T-helper 2 cell treated with Interferon-gamma antibody and Interleukin-4, amounts not matched to agents 100 ng/mL and 5 ng/mL, for 36 hours (primary cell): ENCODE measurements at regions not wholly inside any gene's neighbourhood (a gene's known extent, or its start where the extent isn't known, plus 50 kb on each side); places are given as distances from the start of the nearest gene placed in this dataset.

Experiments used
- intact Hi-C: fragments of 100-400 bp; cut with micrococcal nuclease; formaldehyde crosslinking; loops from one replicate; pipeline ENCODE4 v1.15.1; 2023

- intact Hi-C loops, result no loop called here
Measured at GRCh38 chr5:167731951-167732350, 559.5 kb upstream of the WWC1 start.

- intact Hi-C loops, result no loop called here
Measured at GRCh38 chr5:167732499-167732898, 558.9 kb upstream of the WWC1 start.

GRCh38 chr5:167736992-167737391 is 554.5 kb upstream of the WWC1 start:
- intact Hi-C loops, result no loop called here

GRCh38 chr5:167743695-167744464 is 547.6 kb upstream of the WWC1 start:
- intact Hi-C loops, result no loop called here

DNA sequence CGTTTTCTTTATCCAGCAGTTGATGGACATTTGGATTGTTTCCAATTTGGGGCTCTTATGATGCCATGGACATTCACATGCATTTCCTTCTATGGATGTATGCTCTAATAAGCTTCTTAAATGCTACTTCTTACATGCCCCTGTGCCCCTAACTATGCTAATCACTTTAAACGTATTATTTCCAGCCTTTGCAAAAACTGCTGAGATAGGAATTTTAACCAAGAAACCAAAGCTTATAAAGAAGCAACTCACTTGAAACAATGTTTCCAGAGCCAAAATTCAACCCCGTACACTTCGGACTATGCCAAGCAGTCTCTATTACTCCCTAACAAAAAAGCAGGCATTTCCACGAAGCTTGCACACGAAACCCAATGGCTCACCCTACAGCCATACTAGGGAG is 545.6 kb upstream of the WWC1 start:
- intact Hi-C loops, result no loop called here

DNA sequence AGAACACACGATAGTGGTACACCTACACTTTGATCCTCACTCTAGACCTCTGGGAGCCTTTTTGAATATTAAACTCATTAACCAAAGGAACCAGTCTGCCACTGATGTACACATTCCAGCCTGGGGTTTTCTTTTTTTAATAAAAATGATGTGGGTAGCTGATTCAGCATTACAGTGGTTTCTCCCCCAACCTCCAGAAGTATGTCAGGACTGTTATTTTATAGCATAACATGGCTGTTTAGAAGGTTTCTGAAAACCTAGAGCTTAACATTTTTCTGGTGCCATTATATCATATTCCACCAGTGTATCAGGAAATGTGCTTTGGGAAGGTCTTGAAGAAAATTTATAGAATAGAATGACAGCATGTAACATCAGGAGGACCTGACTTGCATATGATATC is 540.9 kb upstream of the WWC1 start:
- intact Hi-C loops, result no loop called here

DNA sequence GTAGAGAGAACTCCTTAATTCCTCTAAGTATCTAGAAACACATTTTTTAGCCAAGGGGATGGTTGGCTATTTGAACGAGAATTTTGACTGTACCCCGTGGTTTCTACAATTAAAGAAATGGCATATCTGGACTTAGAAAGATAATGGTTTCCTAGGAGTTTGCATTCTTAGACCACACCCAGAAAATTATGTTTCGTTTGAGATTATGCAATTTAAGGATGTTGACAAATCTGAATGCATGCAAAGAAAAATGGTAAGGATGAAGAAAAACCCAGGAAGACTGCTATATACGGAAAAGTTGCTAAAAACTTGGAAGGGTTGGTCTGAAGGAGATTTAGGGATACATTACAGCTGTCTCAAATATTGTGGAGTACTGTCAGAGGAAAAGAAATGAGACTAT is 538.5 kb upstream of the WWC1 start:
- intact Hi-C loops, result no loop called here

- intact Hi-C loops, result no loop called here
Measured at GRCh38 chr5:167753725-167754490, 537.5 kb upstream of the WWC1 start.

GRCh38 chr5:167754501-167755021 is 536.9 kb upstream of the WWC1 start:
- intact Hi-C loops, result no loop called here

GRCh38 chr5:167755420-167755819 is 536.0 kb upstream of the WWC1 start:
- intact Hi-C loops, result no loop called here

GRCh38 chr5:167759057-167759821 is 532.2 kb upstream of the WWC1 start:
- intact Hi-C loops, result no loop called here

DNA sequence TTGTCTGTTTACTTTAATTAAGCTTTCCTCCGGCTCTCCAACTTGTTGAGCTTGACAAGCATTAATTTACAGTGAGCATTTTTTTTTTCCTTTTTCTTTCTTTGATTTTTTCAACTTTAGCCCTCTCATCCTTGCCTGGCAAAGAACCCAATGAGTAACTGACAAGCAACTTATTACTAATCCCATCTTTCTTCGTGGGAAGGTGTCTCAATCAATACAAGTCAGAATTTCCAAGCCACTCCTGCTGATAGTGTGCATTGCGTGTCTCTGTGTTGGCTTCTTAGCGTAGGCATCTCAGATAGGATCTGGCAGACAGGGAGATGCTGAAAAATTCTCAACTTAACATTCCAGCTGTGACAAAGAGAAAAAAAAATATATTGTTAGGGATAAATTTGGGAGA is 527.7 kb upstream of the WWC1 start:
- intact Hi-C loops, result no loop called here

GRCh38 chr5:167764641-167765289 is 526.7 kb upstream of the WWC1 start:
- intact Hi-C loops, result no loop called here

DNA sequence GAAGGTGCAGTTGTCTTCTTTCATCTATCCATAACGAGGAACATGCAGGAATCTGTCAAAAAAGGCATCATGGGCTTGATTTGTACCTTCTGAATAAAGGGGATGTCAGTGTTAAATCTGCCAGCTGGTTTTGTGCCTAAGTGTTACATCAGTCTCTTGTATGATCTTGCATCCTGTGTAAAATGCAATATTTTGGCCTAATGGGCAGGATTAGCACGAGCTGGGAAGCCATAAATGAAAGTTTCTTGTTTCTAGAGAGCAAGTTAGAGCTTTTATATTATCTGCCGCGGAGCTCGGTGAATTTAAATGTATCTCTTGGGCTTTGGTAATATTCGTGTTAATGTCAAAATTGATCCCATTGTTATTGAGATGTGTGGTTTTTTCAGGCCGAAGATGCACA is 526.1 kb upstream of the WWC1 start:
- intact Hi-C loops, result no loop called here

GRCh38 chr5:167766957-167767356 is 524.5 kb upstream of the WWC1 start:
- intact Hi-C loops, result no loop called here

DNA sequence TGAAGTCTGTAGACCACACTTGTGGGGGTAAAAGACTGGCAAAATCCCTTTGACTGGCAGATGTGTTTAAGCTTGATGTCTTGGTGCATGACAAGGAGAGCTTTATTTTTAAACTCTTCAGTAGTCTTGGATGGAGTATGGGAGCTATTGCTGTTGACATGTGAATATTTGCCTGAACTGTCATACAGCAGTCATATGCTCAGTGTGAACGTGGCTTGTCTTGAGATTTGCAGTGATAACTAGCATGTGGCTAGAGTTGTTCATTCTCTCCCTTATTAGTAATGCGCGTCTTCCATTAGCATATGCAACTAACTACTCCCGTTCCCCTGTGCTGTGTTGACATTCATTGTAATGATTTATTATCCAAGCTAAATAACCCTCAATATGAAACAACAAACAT is 523.6 kb upstream of the WWC1 start:
- intact Hi-C loops, result no loop called here

DNA sequence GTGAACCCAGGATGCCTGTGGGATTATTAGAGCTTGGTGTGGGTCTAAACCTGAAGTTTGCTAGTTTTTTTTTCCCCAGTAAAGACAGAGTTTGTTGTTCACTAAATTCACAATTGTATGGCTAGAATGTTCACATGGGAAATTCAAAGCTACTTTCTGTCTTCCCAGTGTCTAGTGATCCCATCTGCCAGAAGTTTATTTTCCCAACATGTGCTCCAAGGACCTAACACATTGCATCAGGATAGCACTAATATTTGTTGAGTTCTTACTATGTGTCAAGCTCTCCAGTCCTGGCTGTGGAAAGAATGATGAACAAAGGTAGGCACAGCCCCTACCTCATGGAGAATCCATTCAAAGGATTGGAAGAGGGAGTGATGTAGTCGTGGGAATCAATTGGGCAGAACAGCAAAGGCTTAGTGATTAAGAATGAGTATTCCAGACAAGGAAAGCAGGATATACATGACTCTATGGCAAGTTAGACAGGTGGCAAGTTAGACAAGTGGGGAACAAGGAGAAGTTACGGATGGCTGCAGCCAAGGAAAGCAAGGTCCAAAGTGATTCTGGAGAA is 521.5 kb upstream of the WWC1 start:
- intact Hi-C loops, result no loop called here

DNA sequence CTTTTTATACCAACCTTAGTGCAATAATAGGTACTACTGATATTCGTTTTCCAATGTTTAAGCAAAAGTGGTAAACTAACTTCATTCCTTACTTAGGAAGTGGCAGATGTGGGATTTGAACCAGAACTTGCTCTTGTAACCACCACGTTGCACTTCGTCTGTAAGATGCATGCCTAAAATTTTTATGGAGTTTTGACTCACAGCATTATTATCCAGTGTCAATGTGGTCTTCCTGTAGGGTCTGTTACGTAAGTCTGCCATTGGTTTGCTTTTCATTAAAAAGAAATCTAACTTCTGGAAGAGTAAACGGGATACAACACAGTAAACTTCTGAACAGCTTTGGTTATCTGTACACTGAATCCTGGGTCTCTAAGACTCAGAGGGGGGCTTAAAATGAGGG is 521.0 kb upstream of the WWC1 start:
- intact Hi-C loops, result no loop called here

DNA sequence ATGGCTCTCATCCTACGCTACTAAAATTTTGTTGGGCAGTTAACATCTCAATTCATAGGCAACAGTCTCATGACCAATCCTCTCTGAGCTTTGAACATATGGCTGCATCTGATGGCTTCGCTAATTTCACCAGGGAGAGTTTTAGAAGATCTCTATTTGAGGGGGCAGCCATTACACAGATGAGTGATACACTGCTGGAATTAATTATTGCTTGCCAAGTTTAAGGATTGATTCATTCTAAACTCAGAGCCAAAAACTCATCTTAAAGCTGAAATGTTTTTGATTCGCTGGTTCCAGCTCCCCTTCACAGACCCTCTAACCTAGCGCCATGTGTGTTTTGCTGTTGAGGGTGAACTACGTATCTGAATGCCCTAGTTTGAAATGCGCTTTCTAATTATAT is 519.9 kb upstream of the WWC1 start:
- intact Hi-C loops, result no loop called here

DNA sequence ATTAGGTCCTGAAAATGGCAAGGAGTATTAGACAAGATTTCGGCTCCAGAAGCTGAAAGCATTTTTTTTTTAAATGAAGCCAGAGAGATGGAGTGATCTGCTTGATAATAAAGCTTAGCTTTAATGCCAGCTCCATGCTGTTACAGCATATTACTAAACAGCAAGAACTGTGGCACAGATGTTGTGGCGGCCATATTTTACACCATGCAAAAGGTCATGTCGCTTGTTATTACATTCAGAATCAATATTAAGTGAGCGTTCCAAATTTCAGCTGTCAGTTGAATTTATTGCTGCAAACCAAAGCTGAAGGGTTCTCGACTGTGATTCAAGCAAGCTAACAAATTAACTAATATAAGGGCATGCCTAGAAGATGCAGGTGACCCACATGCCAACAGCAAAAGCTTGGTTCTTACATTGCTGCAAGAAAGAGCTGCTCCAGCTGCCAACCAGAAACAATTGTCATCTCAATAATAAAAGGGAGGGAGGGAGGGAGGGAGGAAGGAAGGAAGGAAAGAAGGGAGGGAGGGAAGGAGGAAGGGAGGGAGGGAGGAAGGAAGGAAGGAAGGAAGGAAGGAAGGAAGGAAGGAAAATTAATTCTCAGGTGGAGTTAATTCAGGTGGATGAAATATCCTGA is 517.7 kb upstream of the WWC1 start:
- intact Hi-C loops, result no loop called here

GRCh38 chr5:167777746-167778145 is 513.7 kb upstream of the WWC1 start:
- intact Hi-C loops, result no loop called here
